ENCODE measurements at regions not wholly inside any gene's neighbourhood (a gene's known extent, or its start where the extent isn't known, plus 50 kb on each side); places are given as distances from the start of the nearest gene placed in this dataset.

DNA sequence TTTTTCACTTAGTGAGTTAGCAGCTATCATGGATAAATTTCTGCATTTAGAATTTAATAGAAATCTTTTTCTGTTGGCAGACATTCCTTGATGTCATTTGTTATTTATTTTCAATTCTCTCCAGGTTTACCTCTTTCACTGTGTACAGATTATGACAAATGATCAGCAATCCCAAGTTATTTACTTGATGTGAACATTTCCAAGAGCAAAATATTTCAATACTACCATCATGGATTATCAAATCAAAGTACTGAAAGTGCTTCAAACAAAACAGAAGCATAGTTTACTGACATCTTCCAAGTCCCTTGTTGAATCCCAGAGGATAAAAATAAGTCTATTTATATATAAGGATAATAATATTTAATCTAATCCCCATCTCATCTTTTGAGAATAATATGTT is 852.2 kb upstream of the CITED2 start:
- Histone ChIP-seq H3K4me2 (ENCODE audit: insufficient read depth, low read length) (no peak overlapping the region), H3K4me3 (ENCODE audit: insufficient read depth, low read length) (no peak overlapping the region), H3K27ac (ENCODE audit: low read depth, low read length) (no peak overlapping the region), H3K4me1 (ENCODE audit: insufficient read depth, low read length) (peaks cover 11% of the 10 kb centered on the region), H2AFZ (ENCODE audit: low read length) (no peak overlapping the region), H3K79me2 (ENCODE audit: insufficient read depth, low read length) (no peaks in the 10 kb centered on the region), H3K9me3 (ENCODE audit: low read depth, low read length) (no peaks in the 10 kb centered on the region), H4K20me1 (ENCODE audit: insufficient read depth, low read length) (no peaks in the 10 kb centered on the region), H3K27me3 (ENCODE audit: insufficient read depth, low read length) (no peaks in the 10 kb centered on the region), H3K36me3 (ENCODE audit: insufficient read depth, low read length) (no peaks in the 10 kb centered on the region)
- no peak for DNase-seq (ENCODE audit: insufficient read length, low spot score, missing footprints)
- TF ChIP-seq, protein P1, sequence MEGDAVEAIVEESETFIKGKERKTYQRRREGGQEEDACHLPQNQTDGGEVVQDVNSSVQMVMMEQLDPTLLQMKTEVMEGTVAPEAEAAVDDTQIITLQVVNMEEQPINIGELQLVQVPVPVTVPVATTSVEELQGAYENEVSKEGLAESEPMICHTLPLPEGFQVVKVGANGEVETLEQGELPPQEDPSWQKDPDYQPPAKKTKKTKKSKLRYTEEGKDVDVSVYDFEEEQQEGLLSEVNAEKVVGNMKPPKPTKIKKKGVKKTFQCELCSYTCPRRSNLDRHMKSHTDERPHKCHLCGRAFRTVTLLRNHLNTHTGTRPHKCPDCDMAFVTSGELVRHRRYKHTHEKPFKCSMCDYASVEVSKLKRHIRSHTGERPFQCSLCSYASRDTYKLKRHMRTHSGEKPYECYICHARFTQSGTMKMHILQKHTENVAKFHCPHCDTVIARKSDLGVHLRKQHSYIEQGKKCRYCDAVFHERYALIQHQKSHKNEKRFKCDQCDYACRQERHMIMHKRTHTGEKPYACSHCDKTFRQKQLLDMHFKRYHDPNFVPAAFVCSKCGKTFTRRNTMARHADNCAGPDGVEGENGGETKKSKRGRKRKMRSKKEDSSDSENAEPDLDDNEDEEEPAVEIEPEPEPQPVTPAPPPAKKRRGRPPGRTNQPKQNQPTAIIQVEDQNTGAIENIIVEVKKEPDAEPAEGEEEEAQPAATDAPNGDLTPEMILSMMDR (IDR thresholded peaks at IDR 0.05; ENCODE audit: extremely low read depth, low read depth, low read length): no peak

DNA sequence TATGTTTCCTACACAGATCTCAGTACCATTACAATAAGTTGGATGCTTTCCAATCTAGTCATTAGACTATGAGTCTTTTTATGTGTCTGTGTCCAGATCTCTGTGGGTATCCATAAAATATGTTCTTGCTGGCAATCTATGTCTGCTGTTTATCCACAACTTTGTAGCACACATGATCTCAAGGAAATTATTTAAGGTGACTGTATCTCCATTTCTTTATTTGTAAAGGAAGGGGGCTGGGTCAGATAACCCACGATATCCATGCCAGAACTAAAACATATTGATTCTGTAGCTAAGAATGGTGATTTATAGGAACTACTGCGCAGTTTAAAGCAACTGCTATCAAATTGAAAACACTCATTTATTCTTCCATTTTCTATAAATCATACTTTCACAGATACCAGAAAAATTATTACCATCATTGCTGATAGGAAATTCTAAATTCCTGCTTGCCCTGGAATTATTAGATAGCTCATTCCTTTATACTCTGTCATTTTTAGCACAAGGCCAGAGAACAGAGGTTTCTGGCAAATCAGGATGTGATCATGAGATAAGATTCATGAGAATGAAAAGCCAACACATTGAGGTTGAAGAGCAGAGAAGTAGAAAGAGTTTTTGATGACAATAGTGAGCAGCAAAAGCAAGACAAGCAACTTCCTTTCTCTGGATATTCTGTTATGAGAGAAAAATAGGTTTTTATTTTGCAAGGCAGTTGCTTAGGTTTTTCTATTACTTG is 851.4 kb upstream of the CITED2 start:
- peaks cover 11% of the 10 kb centered on the region for H3K4me1 ChIP-seq (ENCODE audit: insufficient read depth, low read length)
- no peaks in the 10 kb centered on the region for H3K27me3 ChIP-seq (ENCODE audit: insufficient read depth, low read length)
- no peak overlapping the region for H3K27ac ChIP-seq (ENCODE audit: low read depth, low read length)
- no peaks in the 10 kb centered on the region for H3K36me3 ChIP-seq (ENCODE audit: insufficient read depth, low read length)
- H3K9me3 ChIP-seq (ENCODE audit: low read depth, low read length): no peaks in the 10 kb centered on the region
- peak overlapping the region; percentile 9 for H3K4me2 ChIP-seq (ENCODE audit: insufficient read depth, low read length)
- H4K20me1 ChIP-seq (ENCODE audit: insufficient read depth, low read length): no peaks in the 10 kb centered on the region
- DNase-seq (ENCODE audit: insufficient read length, low spot score, missing footprints): no peak
- H3K79me2 ChIP-seq (ENCODE audit: insufficient read depth, low read length): no peaks in the 10 kb centered on the region
- H3K4me3 ChIP-seq (ENCODE audit: insufficient read depth, low read length): no peak overlapping the region
- TF ChIP-seq, protein P1 (IDR thresholded peaks at IDR 0.05; ENCODE audit: extremely low read depth, low read depth, low read length): no peak
- H2AFZ ChIP-seq (ENCODE audit: low read length): no peak overlapping the region

DNA sequence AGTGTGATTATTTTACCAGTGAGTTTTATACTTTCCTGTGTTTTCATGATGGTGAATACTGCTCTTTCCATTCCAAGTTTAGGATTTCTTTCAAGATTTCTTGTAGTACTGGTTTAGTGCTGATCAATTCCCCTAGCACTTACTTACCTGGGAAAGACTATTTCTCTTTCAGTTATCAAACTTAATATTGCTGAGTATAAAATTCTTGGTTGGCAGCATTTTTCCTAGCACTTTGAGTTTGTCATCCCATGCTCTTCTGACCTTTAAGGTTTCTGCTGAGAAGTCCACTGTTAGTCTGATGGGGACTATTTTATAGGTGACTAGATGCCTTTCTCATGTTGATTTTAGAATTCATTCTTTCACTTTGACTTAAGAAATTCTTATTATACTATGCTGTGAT is 842.8 kb upstream of the CITED2 start:
- TF ChIP-seq, protein P1 (IDR thresholded peaks at IDR 0.05; ENCODE audit: extremely low read depth, low read depth, low read length): no peak
- peak; percentile 11 for DNase-seq (ENCODE audit: insufficient read length, low spot score, missing footprints)
- Histone ChIP-seq H3K36me3 (ENCODE audit: insufficient read depth, low read length) (no peaks in the 10 kb centered on the region), H3K4me1 (ENCODE audit: insufficient read depth, low read length) (no peaks in the 10 kb centered on the region), H3K4me3 (ENCODE audit: insufficient read depth, low read length) (no peak overlapping the region), H3K27me3 (ENCODE audit: insufficient read depth, low read length) (no peaks in the 10 kb centered on the region), H3K79me2 (ENCODE audit: insufficient read depth, low read length) (no peaks in the 10 kb centered on the region), H4K20me1 (ENCODE audit: insufficient read depth, low read length) (no peaks in the 10 kb centered on the region), H3K27ac (ENCODE audit: low read depth, low read length) (no peak overlapping the region), H3K9me3 (ENCODE audit: low read depth, low read length) (no peaks in the 10 kb centered on the region), H3K4me2 (ENCODE audit: insufficient read depth, low read length) (no peak overlapping the region), H2AFZ (ENCODE audit: low read length) (no peak overlapping the region)

DNA sequence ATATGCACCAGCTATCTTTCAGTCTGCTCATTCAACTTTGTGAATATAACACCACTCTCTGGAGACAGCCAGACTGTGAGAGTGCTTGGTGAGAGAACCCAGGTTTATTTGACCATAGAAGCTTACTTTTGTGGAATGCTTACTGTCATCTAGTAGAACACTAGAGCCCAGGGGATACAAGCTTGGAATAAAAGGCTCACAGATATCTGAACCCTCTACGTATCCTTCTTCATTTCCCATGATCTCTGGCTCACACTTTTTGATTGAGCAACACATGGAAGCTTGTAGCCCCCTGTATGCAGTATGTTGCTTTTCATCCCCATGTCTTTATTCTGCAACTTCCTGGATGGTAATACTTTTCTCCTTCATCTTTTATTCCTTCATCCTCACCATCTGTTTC is 835.3 kb upstream of the CITED2 start:
- Histone ChIP-seq H3K4me1 (ENCODE audit: insufficient read depth, low read length) (no peaks in the 10 kb centered on the region), H3K27ac (ENCODE audit: low read depth, low read length) (no peak overlapping the region), H3K36me3 (ENCODE audit: insufficient read depth, low read length) (no peaks in the 10 kb centered on the region), H3K4me2 (ENCODE audit: insufficient read depth, low read length) (no peak overlapping the region), H3K4me3 (ENCODE audit: insufficient read depth, low read length) (no peak overlapping the region), H3K79me2 (ENCODE audit: insufficient read depth, low read length) (no peaks in the 10 kb centered on the region), H2AFZ (ENCODE audit: low read length) (peak overlapping the region; percentile 68), H3K27me3 (ENCODE audit: insufficient read depth, low read length) (no peaks in the 10 kb centered on the region), H3K9me3 (ENCODE audit: low read depth, low read length) (no peaks in the 10 kb centered on the region), H4K20me1 (ENCODE audit: insufficient read depth, low read length) (no peaks in the 10 kb centered on the region)
- TF ChIP-seq, protein P1 (IDR thresholded peaks at IDR 0.05; ENCODE audit: extremely low read depth, low read depth, low read length): no peak
- no peak for DNase-seq (ENCODE audit: insufficient read length, low spot score, missing footprints)
